HG03135 (cell line): ENCODE measurements at regions not wholly inside any gene's neighbourhood (a gene's known extent, or its start where the extent isn't known, plus 50 kb on each side); places are given as distances from the start of the nearest gene placed in this dataset.
"Not testable (repeated sequence)": the region's sequence is repeated elsewhere in the genome, so short reads cannot be mapped to it uniquely, and the experiment has no call there.

Source experiments
- ATAC-seq: cut with Tn5 transposase; IDR thresholded peaks from one replicate; pipeline ENCODE4 v1.9.1; 2021; ENCODE audit warnings: mild to moderate bottlenecking, moderate library complexity; ENCODE audit not compliant: unreplicated experiment

DNA sequence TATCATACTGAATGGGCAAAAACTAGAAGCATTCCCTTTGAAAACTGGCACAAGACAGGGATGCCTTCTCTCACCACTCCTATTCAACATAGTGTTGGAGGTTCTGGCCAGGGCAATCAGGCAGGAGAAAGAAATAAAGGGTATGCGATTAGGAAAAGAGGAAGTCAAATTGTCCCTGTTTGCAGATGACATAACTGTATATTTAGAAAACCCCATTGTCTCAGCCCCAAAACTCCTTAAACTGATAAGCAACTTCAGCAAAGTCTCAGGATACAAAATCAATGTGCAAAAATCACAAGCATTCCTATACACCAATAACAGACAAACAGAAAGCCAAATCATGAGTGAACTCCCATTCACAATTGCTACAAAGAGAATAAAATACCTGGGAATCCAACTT, 52.5 kb upstream of the CCDC71L start:
- not testable (repeated sequence) for ATAC-seq

DNA sequence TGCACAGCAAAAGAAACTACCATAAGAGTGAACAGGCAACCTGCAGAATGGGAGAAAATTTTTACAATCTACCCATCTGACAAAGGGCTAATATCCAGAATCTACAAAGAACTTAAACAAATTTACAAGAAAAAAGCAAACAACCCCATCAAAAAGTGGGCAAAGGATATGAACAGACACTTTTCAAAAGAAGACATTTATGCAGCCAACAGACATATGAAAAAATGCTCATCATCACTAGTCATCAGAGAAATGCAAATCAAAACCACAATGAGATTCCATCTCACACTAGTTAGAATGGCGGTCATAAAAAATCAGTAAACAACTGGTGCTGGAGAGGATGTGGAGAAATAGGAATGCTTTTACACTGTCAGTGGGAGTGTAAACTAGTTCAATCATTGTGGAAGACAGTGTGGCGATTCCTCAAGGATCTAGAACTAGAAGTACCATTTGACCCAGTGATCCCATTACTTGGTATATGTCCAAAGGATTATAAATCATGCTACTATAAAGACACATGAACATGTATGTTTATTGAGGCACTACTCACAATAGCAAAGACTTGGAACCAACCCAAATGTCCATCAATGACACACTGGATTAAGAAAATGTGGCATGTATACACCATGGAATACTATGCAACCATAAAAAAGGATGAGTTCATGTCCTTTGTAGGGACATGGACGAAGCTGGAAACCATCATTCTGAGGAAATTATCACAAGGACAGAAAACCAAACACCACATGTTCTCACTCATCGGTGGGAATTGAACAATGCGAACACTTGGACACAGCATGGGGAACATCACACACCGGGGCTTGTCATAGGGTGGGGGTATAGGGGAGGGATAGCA, 53.9 kb upstream of the CCDC71L start:
- not testable (repeated sequence) for ATAC-seq

DNA sequence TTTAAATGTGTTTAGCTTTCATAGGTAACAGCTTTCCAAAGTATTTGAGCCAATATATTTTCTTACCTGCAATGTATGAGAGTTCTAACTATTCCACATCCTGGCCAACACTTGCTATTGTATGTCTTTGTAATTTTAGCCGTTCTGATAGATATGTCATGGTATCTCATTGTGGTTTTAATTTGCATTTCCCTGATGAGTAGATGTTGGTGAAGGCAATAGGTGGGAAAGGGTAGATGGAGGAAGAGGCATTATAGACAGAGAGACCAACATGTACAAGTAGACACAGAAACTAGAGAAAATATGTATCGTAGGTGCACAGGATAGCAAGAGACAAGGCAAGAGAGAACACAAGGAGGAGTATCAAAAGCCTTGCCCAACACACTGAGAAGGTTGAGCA, 54.8 kb upstream of the CCDC71L start:
- ATAC-seq: no peak

DNA sequence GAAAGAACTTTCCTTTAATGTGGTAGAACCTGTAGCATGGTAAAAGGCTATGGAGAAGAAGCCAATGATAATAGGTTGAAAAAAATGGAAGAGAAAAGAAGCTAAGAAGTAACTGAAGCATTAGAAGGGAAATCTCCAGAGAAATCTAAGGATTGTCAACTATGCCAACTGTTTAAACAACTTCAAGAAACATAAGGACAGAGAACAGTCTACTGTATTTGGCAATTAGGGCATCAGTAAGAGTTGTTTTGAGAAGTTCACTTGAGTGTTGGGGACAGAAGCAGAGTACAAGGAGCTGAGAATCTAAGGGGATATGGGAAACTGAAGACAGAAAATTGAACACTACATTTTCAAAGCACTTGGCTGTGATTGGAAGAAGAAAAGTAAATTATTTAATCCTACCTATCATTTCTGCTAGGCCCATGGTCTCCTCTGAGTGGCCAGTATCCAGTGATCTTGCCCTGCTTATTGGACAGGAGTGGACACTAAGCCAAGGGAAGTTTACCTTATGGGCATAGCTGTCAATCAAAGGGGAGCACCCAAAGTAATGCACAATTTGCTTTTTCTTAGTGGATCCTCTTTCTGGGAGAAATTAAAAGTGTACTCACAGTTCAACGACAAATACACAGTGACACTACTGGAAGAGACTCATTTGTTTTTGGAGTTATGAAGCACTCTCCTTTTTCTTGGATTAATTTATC, 56.4 kb upstream of the CCDC71L start:
- no peak for ATAC-seq

DNA sequence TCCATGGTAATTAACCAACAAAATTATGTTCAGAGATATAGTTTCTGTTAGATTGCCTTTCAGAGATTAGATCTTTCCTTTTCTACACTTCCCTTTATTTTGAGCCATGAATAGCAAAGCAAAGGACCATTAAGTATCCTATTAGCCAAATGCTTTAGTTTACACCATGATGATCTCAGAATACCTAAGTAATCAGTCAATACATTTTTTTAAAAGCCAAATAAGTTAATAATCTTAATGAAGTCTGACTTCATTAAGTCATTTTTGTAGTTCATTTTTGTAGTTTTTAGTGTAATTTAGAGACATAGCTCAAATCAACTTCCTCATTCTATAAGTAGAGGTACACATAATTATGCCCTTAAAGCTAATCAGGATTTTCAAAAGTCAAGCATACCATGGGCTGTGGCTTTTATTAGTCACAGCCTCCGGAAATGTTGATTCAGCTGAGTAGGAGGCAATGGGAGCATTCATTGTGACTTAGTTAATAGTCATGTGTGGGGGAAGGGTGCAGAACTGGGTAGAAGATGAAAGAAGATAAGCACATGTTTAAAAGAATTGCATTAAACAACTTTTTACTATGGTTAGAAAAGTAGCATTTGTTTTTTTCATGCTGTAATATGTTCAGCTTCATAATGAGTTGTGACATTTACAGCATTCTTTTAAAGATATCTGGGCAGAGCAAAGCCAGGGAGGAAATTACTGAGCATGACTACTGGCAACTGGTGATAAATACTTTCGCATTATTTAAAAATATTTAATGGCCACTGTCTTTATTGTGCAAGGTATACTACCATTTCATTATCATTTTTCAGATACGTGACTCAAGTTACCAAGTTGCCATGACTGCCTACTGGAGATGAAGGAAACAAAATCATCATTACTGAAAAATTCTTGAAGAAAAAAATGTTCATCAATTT, 57.3 kb upstream of the CCDC71L start:
- ATAC-seq: peak; percentile 78

DNA sequence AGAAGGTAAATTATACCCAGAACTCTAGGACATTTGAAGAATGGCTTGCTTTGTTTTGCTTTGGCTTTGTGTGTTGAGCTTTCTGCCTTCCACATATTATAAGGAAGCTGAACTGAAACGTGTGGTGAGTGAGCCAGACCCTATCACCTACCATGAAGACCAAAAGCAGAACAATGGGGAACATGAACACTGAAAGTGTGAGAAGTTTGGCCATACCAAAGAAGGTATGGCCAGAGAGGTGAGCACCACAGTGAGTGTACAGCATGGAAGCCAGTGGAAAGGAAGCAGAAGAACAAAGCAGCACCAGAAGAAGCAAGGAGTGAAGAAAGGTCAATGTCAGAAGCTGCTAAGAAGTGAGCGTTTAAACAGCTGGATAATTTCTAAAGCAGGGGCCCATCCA, 59.7 kb upstream of the CCDC71L start:
- peak; percentile 48 for ATAC-seq

DNA sequence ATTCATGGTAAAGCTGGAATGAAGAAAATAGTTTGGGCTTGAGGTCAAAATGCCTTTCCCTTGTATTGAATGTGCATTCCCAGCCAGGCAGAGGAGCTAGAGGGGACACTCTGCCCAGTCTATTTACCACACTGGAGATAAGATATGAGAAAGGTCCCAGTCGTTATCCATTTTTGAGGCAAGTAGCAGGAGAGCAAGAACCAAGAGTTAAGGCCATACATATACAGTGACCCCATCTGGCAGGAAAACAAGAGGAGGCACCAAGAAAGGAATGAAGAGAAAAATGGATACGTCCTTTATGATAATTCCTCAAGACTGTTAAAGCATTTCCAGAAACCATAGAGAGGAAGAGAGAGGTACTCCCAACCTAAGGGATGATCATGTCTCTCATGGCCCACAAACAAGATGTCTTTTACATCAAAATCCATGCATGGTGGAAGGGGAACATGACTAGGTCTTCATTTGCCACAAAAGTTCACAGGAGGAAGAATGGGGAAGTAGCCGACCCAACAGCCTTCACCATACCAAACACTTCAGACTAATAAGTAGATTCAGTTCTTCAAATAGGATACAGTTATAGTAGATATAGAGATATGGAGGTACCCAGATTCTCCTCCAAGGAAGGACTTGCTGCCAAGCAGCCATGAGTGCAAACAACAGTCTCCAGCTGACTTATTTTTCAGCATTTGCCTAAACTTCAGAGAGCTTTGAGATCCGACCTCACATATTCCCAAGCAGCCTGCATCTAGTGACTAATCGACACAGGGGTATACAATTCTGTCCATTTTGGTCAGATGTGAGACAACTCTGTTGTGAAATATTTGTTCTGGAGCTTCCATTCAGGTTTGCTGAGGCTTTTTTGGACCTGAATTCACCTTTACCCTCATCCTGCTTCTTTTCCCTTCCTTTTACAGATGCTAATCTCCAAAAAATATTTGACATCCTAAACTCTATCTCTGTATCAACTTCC, 61.1 kb upstream of the CCDC71L start:
- no peak for ATAC-seq

DNA sequence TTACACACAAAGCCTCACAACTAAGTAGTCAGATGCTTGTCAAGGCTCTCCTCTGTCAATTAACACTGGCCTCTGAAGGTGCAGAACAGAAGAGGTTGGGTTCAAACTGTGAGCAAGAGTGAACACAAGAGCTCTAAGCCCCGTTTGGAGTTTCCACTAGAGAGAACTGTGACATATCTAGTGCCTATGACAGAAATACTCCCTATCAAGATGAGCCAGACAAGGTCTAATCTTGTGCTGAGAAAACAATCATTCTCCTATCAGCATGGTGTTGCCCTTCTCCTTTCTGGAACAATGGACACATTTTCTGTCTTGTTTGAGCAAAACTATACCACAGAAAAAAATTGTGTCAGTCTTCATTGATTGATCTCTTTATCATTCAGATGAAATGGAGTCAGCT, 62.4 kb upstream of the CCDC71L start:
- ATAC-seq: no peak

DNA sequence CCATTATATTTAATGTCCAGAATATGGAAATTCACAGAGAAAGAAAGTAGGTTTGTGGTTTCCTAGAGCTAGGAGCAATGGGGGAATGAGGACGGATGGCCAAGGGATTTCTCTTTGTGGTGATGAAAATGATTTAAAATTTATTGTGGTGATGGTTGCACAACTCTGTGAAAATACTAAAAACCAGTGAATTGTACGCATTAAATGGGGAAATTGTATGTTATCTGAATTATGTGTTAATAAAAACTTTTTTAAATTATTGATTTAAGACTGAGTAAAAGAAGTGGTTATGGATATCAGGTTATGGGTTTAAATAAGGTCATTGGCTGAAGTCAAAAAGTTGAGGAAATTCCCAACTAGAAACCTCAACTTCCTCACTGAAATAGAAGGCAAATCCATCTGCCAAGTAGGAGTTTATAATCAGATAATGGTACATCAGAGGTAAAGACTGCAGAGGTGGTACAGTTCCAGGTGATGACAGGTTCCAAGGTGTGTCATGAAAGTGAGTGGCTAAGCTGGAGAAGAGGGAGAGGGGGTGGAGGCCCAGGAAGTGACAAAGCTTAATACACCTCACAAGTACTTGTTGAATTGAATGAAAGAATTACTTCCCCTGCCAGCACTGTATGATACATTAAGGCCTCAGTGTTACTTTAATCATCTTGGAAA, 68.9 kb upstream of the CCDC71L start:
- ATAC-seq: no peak

DNA sequence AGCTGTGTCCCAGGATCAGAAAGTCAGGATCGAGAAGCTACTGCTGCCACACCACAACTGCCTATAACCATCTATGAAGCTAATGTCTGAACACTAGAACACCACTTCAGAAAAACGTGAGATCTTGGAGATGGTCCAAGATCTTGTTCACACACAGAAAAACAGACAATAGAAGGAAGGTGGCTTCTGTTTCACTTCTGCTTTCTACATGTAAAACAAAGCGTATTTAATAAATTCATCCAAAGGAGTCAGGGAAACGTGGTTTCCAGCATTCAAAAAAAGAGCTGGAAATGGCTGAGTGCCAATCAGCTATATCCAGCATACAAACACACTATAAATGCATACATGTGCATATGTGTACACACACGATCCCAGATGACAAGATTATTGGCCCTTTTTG, 70.2 kb upstream of the CCDC71L start:
- peak; percentile 86 for ATAC-seq

DNA sequence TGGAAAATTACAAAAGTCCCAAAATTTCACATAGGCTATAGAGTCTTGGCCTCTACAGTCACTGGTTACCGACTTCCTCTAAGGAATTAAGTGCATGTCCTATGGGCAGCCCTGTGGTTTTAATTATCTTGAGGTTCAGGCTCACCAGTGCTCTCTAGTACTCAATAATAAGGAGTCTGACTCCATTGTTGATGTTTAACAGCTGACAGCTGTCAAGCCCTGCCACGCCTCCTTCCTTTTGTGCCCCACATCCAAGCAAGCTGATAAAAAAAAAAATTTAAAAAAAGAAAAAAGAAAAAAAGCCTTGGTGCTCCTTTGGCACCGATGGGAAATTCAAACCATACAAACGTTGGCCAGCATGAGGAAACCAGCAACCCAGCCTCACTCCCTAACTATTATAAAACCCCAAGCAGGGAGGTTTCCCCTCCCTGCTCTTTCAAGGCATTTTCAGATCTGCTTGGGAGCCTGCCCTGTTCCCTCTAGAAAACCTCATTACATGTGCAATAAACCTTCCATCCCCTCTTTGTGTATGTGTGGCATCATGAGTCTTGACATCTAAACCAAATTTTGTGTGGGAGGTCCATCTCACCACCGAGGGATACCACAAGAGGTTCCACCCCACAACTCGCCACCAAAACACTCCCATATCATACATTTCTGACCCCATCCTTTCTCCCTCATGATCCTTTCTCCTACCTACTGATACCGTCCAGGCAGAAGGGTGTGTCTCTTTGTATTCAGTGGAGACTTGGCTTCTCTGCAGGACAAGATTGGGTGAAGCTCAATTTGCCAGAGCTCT, 70.9 kb upstream of the CCDC71L start:
- ATAC-seq: peak; percentile 11

DNA sequence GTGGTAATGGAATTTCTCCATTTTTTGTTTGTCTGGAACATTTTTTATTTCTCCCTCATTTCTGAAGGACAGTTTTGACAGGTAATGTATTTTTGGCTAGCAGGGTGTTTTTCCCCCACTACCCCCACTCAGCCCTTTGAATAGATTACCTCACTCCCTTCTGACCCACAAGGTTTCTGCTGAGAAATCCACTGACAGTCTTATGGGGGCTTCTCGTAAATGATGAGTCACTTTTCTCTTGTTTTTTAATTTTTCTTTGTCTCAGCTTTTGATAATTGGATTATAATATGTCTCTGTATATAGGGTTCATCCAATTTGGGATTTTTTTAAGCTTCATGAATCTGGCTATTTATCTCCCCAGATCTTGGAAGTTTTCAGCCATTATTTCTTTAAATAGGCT, 74.7 kb upstream of the CCDC71L start:
- no peak for ATAC-seq

DNA sequence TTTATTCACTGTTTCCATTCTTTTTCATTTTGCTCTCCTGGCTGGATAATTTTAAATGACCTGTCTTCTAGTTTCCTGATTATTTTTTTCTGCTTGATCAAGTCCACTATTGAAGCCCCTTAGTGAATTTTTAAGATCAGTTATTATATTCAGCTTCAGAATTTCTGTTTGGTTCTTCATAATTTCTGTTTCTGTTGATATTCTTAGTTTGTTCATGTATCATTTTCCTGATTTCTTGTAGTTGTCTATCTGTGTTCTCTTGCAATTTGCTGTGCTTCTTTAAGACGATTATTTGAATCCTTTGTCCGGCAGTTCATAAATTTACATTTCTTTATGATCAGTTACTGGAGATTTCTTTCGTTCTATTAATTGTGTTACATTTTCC, 75.2 kb upstream of the CCDC71L start:
- no peak for ATAC-seq

DNA sequence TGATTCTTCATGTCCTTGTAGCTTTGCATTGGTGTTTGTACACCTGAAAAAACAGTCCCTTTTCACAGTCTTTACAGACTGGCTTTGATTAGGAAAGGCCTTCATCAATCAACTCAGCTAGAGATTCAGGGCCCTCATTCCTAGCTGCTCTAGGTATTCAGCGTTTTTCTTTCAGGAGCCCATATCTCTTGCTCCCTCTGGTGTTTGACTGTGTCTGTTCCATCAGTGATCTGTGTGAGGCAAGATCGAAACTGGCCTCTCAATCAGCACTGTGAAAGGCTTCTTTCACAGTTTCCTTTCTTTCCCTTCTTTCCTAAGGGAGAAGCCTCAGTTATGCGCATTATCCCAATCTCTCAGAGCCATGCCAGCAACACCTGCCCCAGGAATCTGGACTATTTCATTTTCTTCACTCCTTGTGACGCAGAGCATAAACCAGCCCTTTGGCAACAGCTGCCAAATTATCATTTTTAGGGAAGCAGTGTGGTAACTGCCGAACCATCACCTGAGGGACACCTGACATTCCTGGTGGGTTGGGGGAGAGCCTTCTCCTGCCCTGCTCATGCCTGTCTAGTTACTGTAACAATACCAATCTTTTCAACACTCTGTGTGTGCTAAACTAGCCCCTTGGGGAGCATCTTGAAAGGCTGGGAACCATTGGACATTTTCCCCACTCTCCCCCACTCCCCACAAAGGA, 75.7 kb upstream of the CCDC71L start:
- peak; percentile 83 for ATAC-seq

DNA sequence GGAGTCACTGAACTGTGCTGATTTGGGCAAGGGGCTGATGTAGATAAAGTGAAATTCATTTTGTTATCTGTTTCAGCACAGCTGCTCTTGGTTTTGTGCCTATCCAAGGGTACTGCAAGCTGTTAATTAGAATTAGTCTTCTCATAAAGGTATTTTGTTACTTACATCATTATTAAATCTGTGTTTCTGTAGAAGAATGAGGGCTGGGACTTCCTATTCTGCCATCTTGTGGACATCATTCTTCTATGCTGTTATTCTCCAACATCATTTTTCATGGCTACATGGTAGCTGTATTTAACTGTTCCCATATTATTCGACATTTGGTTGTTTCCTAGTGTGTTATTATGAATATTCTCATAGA, 76.2 kb upstream of the CCDC71L start:
- no peak for ATAC-seq

DNA sequence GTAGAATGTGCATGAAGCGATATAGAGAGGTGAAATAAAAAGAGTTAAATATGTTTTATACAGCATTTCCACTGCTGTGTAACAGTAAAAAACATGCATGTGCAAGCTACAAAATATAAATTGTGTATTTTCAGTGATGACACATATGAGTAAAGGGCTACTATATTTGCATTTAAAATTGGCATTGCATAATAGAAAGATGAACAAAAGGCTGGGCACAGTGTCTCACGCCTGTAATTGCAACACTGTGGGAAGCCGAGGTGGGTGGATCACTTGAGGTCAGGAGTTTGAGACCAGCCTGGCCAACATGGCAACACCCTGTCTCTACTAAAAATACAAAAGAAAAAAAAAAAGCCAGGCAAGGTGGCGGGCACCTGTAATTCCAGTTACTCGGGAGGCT, 79.8 kb upstream of the CCDC71L start:
- no peak for ATAC-seq

DNA sequence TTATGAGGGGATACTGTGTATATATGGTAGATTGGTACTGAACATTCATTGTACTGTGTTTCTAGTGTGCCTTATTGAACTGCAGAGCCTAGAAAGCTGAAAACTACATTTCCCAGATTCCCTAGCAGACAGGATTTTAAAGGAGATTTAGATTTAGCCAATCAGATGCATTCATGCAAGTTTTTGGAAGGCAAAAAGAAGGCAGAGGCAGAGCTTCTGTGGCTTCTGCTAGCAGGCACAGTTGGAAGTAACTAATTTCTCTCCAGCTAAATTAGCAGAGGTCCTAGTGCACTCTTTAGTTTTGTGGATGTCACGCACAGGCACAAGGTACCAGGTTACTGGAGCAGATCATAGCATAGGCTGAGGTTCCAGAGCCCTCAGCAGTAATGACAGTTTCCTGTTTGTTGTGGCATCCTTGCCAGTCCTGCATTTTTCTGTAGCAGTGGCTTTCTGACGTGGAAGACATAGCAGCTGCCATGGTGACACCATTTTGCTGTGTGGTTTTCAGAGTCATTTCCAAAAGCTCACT, 83.7 kb upstream of the CCDC71L start:
- ATAC-seq: no peak

DNA sequence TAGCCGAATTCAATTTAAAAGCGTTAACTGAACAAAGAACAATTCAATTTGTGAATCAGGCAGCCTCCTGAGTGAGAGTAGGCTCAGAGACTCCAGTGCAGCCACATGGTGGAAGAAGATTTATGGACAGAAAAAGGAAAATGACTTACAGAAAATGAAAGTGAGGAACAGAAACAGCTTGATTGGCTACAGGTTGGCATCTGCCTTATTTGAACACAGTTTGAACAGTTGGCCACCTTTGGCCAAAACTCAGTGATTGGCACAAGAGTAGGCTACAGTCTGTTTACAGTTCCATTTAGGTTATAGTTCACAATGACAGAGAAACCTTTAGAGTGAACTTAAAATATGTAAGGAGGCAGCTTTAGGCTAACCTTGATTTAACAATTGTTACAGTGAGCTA, 86.3 kb upstream of the CCDC71L start:
- not testable (repeated sequence) for ATAC-seq
